IMR-90 (cell line): ENCODE measurements at regions not wholly inside any gene's neighbourhood (a gene's known extent, or its start where the extent isn't known, plus 50 kb on each side); places are given as distances from the start of the nearest gene placed in this dataset.
A peak's percentile ranks its signal among the peaks of the same experiment; 100 is the strongest.

Source experiments
- ATAC-seq: fragments of 200-7000 bp; cut with Tn5 transposase; 2 replicates; pipeline ENCODE4 v1.9.1; 2020; ENCODE audit warnings: low read depth, mild to moderate bottlenecking, moderate library complexity
- BruUV-seq: library from RNA; stranded (reverse); fragments of 400-500 nt; replicated peaks from 2 replicates; lab custom pipeline; 2021; lab: Mats Ljungman, UMichigan
- CTCF ChIA-PET: fragments of 300-600 bp; formaldehyde crosslinking; extraction: SDS; loops from one replicate; lab custom pipeline; 2021; ENCODE audit warnings: antibody characterized with exemption; lab: Yijun Ruan, JAX
- POLR2A ChIA-PET: fragments of 300-600 bp; sonication (Branson Sonifier 250); formaldehyde crosslinking; loops from one replicate; lab custom pipeline; 2022; ENCODE audit warnings: antibody characterized with exemption; ENCODE audit not compliant: unreplicated experiment; lab: Charles Lee
- DNase-seq: peaks from one replicate; pipeline ENCODE4 v3.0.0; 2013
- H2AFZ ChIP-seq: replicated peaks from 2 replicates; pipeline ENCODE3; 2013; ENCODE audit warnings: low read length, mild to moderate bottlenecking; ENCODE audit not compliant: poor library complexity
- H2AK5ac ChIP-seq: 2 replicates; pipeline ENCODE4 v1.6.1; 2013; ENCODE audit warnings: low read depth, low read length, inconsistent platforms
- H2AK9ac ChIP-seq: replicated peaks from 2 replicates; pipeline ENCODE3; 2013; ENCODE audit warnings: mild to moderate bottlenecking, low read depth, low read length, moderate library complexity; ENCODE audit not compliant: poor library complexity
- H2BK120ac ChIP-seq: 2 replicates; pipeline ENCODE4 v1.6.1; 2013; ENCODE audit warnings: low read depth, low read length, inconsistent platforms
- H2BK15ac ChIP-seq: 3 replicates; pipeline ENCODE4 v1.6.1; 2013; ENCODE audit warnings: low read depth, low read length, inconsistent platforms
- H2BK20ac ChIP-seq: 2 replicates; pipeline ENCODE4 v1.6.1; 2013; ENCODE audit warnings: low read depth, mild to moderate bottlenecking, inconsistent platforms, low read length, moderate library complexity
- H2BK5ac ChIP-seq: 2 replicates; pipeline ENCODE4 v1.6.1; 2013; ENCODE audit warnings: mild to moderate bottlenecking, low read depth, low read length, inconsistent platforms; ENCODE audit not compliant: poor library complexity, severe bottlenecking
- H3K14ac ChIP-seq: replicated peaks from 2 replicates; pipeline ENCODE4 v1.6.1; 2013; ENCODE audit warnings: low read depth, low read length, inconsistent platforms
- H3K18ac ChIP-seq: 2 replicates; pipeline ENCODE4 v1.6.1; 2013; ENCODE audit warnings: low read depth, low read length, control low read depth
- H3K23ac ChIP-seq: 2 replicates; pipeline ENCODE4 v1.6.1; 2013; ENCODE audit warnings: low read depth, low read length, inconsistent platforms
- H3K27ac ChIP-seq: 2 replicates; pipeline ENCODE4 v1.5.1; 2013; ENCODE audit warnings: mild to moderate bottlenecking, control low read depth, low read length; ENCODE audit not compliant: insufficient read depth
- H3K27me3 ChIP-seq: 2 replicates; pipeline ENCODE4 v1.6.1; 2013; ENCODE audit warnings: low read length; ENCODE audit not compliant: control insufficient read depth, insufficient read depth
- H3K36me3 ChIP-seq: 2 replicates; pipeline ENCODE4 v1.6.1; 2013; ENCODE audit warnings: low read length, mixed read lengths; ENCODE audit not compliant: control insufficient read depth, insufficient read depth
- H3K4ac ChIP-seq: 2 replicates; pipeline ENCODE4 v1.6.1; 2013; ENCODE audit warnings: low read depth, low read length, inconsistent platforms
- H3K4me1 ChIP-seq: 2 replicates; pipeline ENCODE4 v1.6.1; 2013; ENCODE audit warnings: low read length, mixed read lengths; ENCODE audit not compliant: control insufficient read depth, insufficient read depth
- H3K4me2 ChIP-seq: 2 replicates; pipeline ENCODE4 v1.6.1; 2013; ENCODE audit warnings: low read depth, mild to moderate bottlenecking, control low read depth, low read length, moderate library complexity
- H3K4me3 ChIP-seq: 2 replicates; pipeline ENCODE4 v1.5.1; 2013; ENCODE audit warnings: low read depth, mild to moderate bottlenecking, control low read depth, low read length, moderate library complexity; ENCODE audit not compliant: insufficient read depth
- H3K56ac ChIP-seq: 2 replicates; pipeline ENCODE4 v1.6.1; 2013; ENCODE audit warnings: low read length, inconsistent platforms; ENCODE audit not compliant: insufficient read depth; ENCODE audit errors: extremely low read depth
- H3K79me1 ChIP-seq, 2 experiments: 2 replicates each; pipeline ENCODE4 v1.6.1; 2013; ENCODE audit warnings: low read length in 2 of 2, inconsistent platforms in 1 of 2, low read depth in 1 of 2
- H3K9ac ChIP-seq: 2 replicates; pipeline ENCODE4 v1.6.1; 2013; ENCODE audit warnings: low read depth, low read length, control low read depth
- H3K9me1 ChIP-seq: 2 replicates; pipeline ENCODE4 v1.6.1; 2013; ENCODE audit warnings: low read length, inconsistent platforms; ENCODE audit not compliant: insufficient read depth
- H3K9me3 ChIP-seq: 2 replicates; pipeline ENCODE4 v1.6.1; 2013; ENCODE audit warnings: low read length; ENCODE audit not compliant: control insufficient read depth, insufficient read depth
- H4K20me1 ChIP-seq: 2 replicates; pipeline ENCODE4 v1.6.1; 2013; ENCODE audit warnings: low read length, inconsistent platforms; ENCODE audit not compliant: insufficient read depth
- H4K5ac ChIP-seq: 2 replicates; pipeline ENCODE4 v1.6.1; 2013; ENCODE audit warnings: mild to moderate bottlenecking, low read depth, low read length, control low read depth
- H4K8ac ChIP-seq, 2 experiments: 2 replicates each; pipeline ENCODE4 v1.6.1; 2013; ENCODE audit warnings: low read depth in 2 of 2, low read length in 2 of 2, control low read depth in 1 of 2, inconsistent platforms in 1 of 2
- H4K91ac ChIP-seq: 2 replicates; pipeline ENCODE4 v1.6.1; 2013; ENCODE audit warnings: low read depth, low read length, inconsistent platforms; ENCODE audit not compliant: insufficient read depth
- BHLHE40 ChIP-seq: fragments of 150-350 bp; IDR thresholded peaks from 2 replicates; pipeline ENCODE4 v1.6.1; 2016; ENCODE audit warnings: mild to moderate bottlenecking, low read depth, low read length
- CEBPB ChIP-seq: IDR thresholded peaks from 2 replicates; pipeline ENCODE4 v1.6.1; 2012; ENCODE audit warnings: low read depth, low read length, improper control_type of control experiment
- FOS ChIP-seq: fragments of 150-350 bp; IDR thresholded peaks from 2 replicates; pipeline ENCODE4 v1.6.1; 2016; ENCODE audit warnings: low read depth, low read length
- MAFK ChIP-seq: IDR thresholded peaks from 2 replicates; pipeline ENCODE4 v1.6.1; 2012; ENCODE audit warnings: low read depth, low read length, improper control_type of control experiment
- MAZ ChIP-seq: IDR thresholded peaks from 2 replicates; pipeline ENCODE4 v1.6.1; 2012; ENCODE audit warnings: low read depth, mild to moderate bottlenecking, low read length, improper control_type of control experiment, moderate library complexity, borderline replicate concordance
- MXI1 ChIP-seq: IDR thresholded peaks from 2 replicates; pipeline ENCODE4 v1.6.1; 2012; ENCODE audit warnings: low read depth, mild to moderate bottlenecking, low read length, moderate library complexity, borderline replicate concordance
- NFE2L2 ChIP-seq: fragments of 150-350 bp; IDR thresholded peaks from 2 replicates; pipeline ENCODE4 v1.6.1; 2016; ENCODE audit warnings: low read depth, mild to moderate bottlenecking, low read length
- POLR2A ChIP-seq: IDR thresholded peaks from 2 replicates; pipeline ENCODE4 v1.6.1; 2012; ENCODE audit warnings: mild to moderate bottlenecking, low read depth, low read length
- RAD21 ChIP-seq: IDR thresholded peaks from 2 replicates; pipeline ENCODE4 v1.6.1; 2012; ENCODE audit warnings: low read length, improper control_type of control experiment
- RCOR1 ChIP-seq: IDR thresholded peaks from 2 replicates; pipeline ENCODE4 v1.6.1; 2012; ENCODE audit warnings: mild to moderate bottlenecking, low read length, improper control_type of control experiment; ENCODE audit not compliant: insufficient replicate concordance
- RFX5 ChIP-seq: IDR thresholded peaks from 2 replicates; pipeline ENCODE4 v1.8.0; 2012; ENCODE audit warnings: low read depth, mild to moderate bottlenecking, low read length, moderate library complexity
- SMC3 ChIP-seq: fragments of 150-350 bp; IDR thresholded peaks from 2 replicates; pipeline ENCODE4 v1.6.1; 2016; ENCODE audit warnings: low read depth, mild to moderate bottlenecking, antibody characterized with exemption, low read length, moderate library complexity
- WGBS, 2 experiments: methylation state at CpG; one replicate each; pipeline versions ENCODE4 v1.1.5 to v1.1.7; 2013; ENCODE audit warnings: missing lambda C conversion rate in 2 of 2; ENCODE audit not compliant: insufficient read length in 1 of 2; ENCODE audit errors: extremely low coverage in 2 of 2; 5-methylcytosine and 5-hydroxymethylcytosine counted together
- dilution Hi-C: fragments of 300-500 bp; cut with HindIII; formaldehyde crosslinking; loops from one replicate; pipeline ENCODE4 v1.14.3; 2018; ENCODE audit warnings: low sequenced_read_pairs; ENCODE audit not compliant: unreplicated experiment
- in situ Hi-C: fragments of 300-500 bp; cut with MboI; formaldehyde crosslinking; loops from 3 replicates; pipeline ENCODE4 v1.14.3; 2019; ENCODE audit warnings: low sequenced_read_pairs, inconsistent platforms, mixed read lengths
- intact Hi-C: fragments of 100-400 bp; cut with micrococcal nuclease; formaldehyde crosslinking; loops from 2 replicates; pipeline ENCODE4 v1.10.0; 2022
- TF ChIP-seq, protein P1 (sequence below): conservative IDR thresholded peaks from 2 replicates; pipeline ENCODE4 v1.5.1; 2012; ENCODE audit warnings: mild to moderate bottlenecking, low read depth, low read length, improper control_type of control experiment
- TF ChIP-seq, protein P2 (sequence below): fragments of 150-350 bp; IDR thresholded peaks from 2 replicates; pipeline ENCODE4 v1.6.1; 2016; ENCODE audit warnings: low read depth, mild to moderate bottlenecking, low read length, moderate library complexity, borderline replicate concordance
- TF ChIP-seq, protein P3 (sequence below): fragments of 150-350 bp; IDR thresholded peaks from 2 replicates; pipeline ENCODE4 v1.6.1; 2017; ENCODE audit warnings: mild to moderate bottlenecking, antibody characterized with exemption, low read length, low read depth

DNA sequence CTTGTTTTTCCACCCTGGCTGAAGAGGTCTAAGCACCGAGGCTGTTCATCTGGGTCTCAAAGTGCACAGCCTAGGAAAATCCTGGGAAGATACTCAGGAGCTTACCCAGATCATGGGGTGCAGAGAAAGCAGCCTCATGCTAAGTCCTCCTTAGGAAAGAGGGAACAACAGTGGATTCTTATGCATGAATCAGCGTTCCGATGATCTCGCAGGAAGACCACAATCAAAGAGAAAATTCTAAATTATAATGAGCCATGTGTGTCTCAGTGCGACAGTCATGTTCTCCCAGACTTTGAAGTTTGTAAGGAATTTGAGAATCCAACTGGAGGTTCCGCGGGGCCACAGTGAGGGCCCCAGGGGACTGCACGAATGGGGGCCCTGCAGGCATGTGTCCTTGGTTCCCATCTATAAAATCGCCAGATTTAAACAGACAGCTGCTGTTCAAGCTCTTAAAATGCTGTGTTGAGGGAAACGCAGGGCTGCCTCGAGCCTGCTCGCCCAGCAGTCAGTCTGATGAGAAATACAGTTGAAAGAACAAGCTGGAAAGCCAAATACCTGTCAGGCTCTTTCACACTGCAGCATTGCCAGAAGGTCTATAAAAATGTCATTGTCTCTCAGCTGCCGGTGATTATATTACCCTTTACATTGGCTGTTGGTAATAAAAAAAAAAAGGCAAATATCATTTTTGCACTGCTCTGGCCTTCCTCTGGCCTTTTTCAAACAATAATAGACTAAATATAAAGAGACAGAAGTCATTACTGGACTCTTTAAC is 152.1 kb downstream of the PMP22 start:
- BruUV-seq, result no TSS peak
- 29% methylated on average over 3 of the region's 13 CpGs; no CpG with 5 or more reads in 1 of the 2 experiments for WGBS, 2 experiments
- TF ChIP-seq MAFK (no peak), RCOR1 (no peak), NFE2L2 (no peak), MAZ (no peak), CEBPB (no peak), BHLHE40 (no peak), POLR2A (no peak), RFX5 (no peak), RAD21 (no peak), SMC3 (no peak), MXI1 (no peak), FOS (no peak)
- TF ChIP-seq, protein P1, sequence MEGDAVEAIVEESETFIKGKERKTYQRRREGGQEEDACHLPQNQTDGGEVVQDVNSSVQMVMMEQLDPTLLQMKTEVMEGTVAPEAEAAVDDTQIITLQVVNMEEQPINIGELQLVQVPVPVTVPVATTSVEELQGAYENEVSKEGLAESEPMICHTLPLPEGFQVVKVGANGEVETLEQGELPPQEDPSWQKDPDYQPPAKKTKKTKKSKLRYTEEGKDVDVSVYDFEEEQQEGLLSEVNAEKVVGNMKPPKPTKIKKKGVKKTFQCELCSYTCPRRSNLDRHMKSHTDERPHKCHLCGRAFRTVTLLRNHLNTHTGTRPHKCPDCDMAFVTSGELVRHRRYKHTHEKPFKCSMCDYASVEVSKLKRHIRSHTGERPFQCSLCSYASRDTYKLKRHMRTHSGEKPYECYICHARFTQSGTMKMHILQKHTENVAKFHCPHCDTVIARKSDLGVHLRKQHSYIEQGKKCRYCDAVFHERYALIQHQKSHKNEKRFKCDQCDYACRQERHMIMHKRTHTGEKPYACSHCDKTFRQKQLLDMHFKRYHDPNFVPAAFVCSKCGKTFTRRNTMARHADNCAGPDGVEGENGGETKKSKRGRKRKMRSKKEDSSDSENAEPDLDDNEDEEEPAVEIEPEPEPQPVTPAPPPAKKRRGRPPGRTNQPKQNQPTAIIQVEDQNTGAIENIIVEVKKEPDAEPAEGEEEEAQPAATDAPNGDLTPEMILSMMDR, result no peak
- TF ChIP-seq, protein P2, sequence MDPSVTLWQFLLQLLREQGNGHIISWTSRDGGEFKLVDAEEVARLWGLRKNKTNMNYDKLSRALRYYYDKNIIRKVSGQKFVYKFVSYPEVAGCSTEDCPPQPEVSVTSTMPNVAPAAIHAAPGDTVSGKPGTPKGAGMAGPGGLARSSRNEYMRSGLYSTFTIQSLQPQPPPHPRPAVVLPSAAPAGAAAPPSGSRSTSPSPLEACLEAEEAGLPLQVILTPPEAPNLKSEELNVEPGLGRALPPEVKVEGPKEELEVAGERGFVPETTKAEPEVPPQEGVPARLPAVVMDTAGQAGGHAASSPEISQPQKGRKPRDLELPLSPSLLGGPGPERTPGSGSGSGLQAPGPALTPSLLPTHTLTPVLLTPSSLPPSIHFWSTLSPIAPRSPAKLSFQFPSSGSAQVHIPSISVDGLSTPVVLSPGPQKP, result no peak
- TF ChIP-seq, protein P3, sequence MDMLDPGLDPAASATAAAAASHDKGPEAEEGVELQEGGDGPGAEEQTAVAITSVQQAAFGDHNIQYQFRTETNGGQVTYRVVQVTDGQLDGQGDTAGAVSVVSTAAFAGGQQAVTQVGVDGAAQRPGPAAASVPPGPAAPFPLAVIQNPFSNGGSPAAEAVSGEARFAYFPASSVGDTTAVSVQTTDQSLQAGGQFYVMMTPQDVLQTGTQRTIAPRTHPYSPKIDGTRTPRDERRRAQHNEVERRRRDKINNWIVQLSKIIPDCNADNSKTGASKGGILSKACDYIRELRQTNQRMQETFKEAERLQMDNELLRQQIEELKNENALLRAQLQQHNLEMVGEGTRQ, result no peak

More for the DNA sequence above, 152.1 kb downstream of the PMP22 start:
- Histone ChIP-seq H4K91ac (no peak overlapping the region), H3K27ac (no peak overlapping the region), H3K56ac (no peak overlapping the region), H2BK120ac (no peak overlapping the region), H2AK9ac (no peak overlapping the region), H3K23ac (no peak overlapping the region), H2BK5ac (no peak overlapping the region), H3K14ac (0 out of 2 replicates have a peak overlapping the region, but pooled peaks have one; percentile 25), H3K4me3 (no peak overlapping the region), H3K79me1 (no peaks in the 10 kb centered on the region), H3K27me3 (peaks cover 2% of the 10 kb centered on the region; the same call in 1 of the 2 replicates), H2AFZ (peak overlapping the region; percentile 16), H3K4ac (no peak overlapping the region), H3K9ac (no peak overlapping the region), H4K5ac (no peak overlapping the region), H3K36me3 (no peaks in the 10 kb centered on the region), H2AK5ac (no peak overlapping the region), H4K20me1 (no peaks in the 10 kb centered on the region), H4K8ac (no peak overlapping the region), H3K4me2 (no peak overlapping the region), H2BK20ac (no peak overlapping the region), H2BK15ac (no peak overlapping the region), H3K9me3 (no peaks in the 10 kb centered on the region), H3K9me1 (no peaks in the 10 kb centered on the region), H3K18ac (no peak overlapping the region), H3K4me1 (no peaks in the 10 kb centered on the region)
- dilution Hi-C loops (no loop called here), intact Hi-C loops (no loop called here), in situ Hi-C loops (no loop called here)
- DNase-seq (peak; percentile 28), ATAC-seq (no peak)
- ChIA-PET POLR2A (interaction anchor here (0.6 kb wide), 1 partner anchor 389 kb away, joined by 3 read pairs; no protein-coding TSS in a partner anchor), CTCF (interaction anchor here (0.7 kb wide), 1 partner anchor 19 kb away, joined by 4 read pairs; no protein-coding TSS in a partner anchor)
